HG02943 (cell line): ENCODE measurements at regions not wholly inside any gene's neighbourhood (a gene's known extent, or its start where the extent isn't known, plus 50 kb on each side); places are given as distances from the start of the nearest gene placed in this dataset.

Source experiments
- ATAC-seq: cut with Tn5 transposase; IDR thresholded peaks from one replicate; pipeline ENCODE4 v1.9.1; 2021; ENCODE audit warnings: mild to moderate bottlenecking, low read depth, moderate library complexity; ENCODE audit not compliant: unreplicated experiment

- ATAC-seq = no peak
Observed at GRCh38 chr5:30866142-30866541, 327.3 kb upstream of the CDH6 start.

- ATAC-seq = no peak
Observed at GRCh38 chr5:30856242-30856641, 337.2 kb upstream of the CDH6 start.

GRCh38 chr5:30853158-30853557, 340.3 kb upstream of the CDH6 start:
- no peak for ATAC-seq

- ATAC-seq = no peak
Observed at GRCh38 chr5:30850866-30851265, 342.6 kb upstream of the CDH6 start.

GRCh38 chr5:30849931-30850710, 343.4 kb upstream of the CDH6 start:
- ATAC-seq = no peak

- no peak for ATAC-seq
Observed at GRCh38 chr5:30846171-30846570, 347.3 kb upstream of the CDH6 start.

GRCh38 chr5:30845194-30845593, 348.3 kb upstream of the CDH6 start:
- no peak for ATAC-seq

GRCh38 chr5:30843541-30843940, 349.9 kb upstream of the CDH6 start:
- no peak for ATAC-seq

GRCh38 chr5:30839956-30840355, 353.5 kb upstream of the CDH6 start:
- no peak for ATAC-seq

- ATAC-seq = no peak
Observed at GRCh38 chr5:30838936-30839496, 354.5 kb upstream of the CDH6 start.

- ATAC-seq = no peak
Observed at GRCh38 chr5:30832519-30832918, 361.0 kb upstream of the CDH6 start.

- ATAC-seq = no peak
Observed at GRCh38 chr5:30831605-30832004, 361.9 kb upstream of the CDH6 start.

- no peak for ATAC-seq
Observed at GRCh38 chr5:30831123-30831522, 362.4 kb upstream of the CDH6 start.

GRCh38 chr5:30811298-30811697, 382.2 kb upstream of the CDH6 start:
- no peak for ATAC-seq

- no peak for ATAC-seq
Observed at GRCh38 chr5:30809933-30810332, 383.6 kb upstream of the CDH6 start.

GRCh38 chr5:30808996-30809395, 384.5 kb upstream of the CDH6 start:
- ATAC-seq = no peak

GRCh38 chr5:30804739-30805505, 388.6 kb upstream of the CDH6 start:
- ATAC-seq = no peak

GRCh38 chr5:30802961-30803705, 390.4 kb upstream of the CDH6 start:
- ATAC-seq = no peak

- ATAC-seq = no peak
Observed at GRCh38 chr5:30781643-30782042, 411.8 kb upstream of the CDH6 start.

- ATAC-seq = no peak
Observed at GRCh38 chr5:30768056-30768690, 425.3 kb upstream of the CDH6 start.
